DND-41 (cell line): ENCODE measurements at regions not wholly inside any gene's neighbourhood (a gene's known extent, or its start where the extent isn't known, plus 50 kb on each side); places are given as distances from the start of the nearest gene placed in this dataset.

Source experiments
- ATAC-seq: fragments of 200-7000 bp; cut with Tn5 transposase; 3 replicates; pipeline ENCODE4 v1.9.1; 2021; ENCODE audit warnings: low read depth; ENCODE audit not compliant: insufficient read depth
- DNase-seq: peaks from one replicate; pipeline ENCODE4 v3.0.0-alpha.2; 2020
- H2AFZ ChIP-seq: 2 replicates; pipeline ENCODE4 v1.6.0; 2012; ENCODE audit warnings: low read depth, low read length
- H3K27ac ChIP-seq: 2 replicates; pipeline ENCODE4 v1.5.1; 2012; ENCODE audit warnings: low read length, inconsistent platforms
- H3K27me3 ChIP-seq: fragments of 200-600 bp; sonication (generic); 2 replicates; pipeline ENCODE4 v1.6.0; 2012; ENCODE audit warnings: low read length, mild to moderate bottlenecking, inconsistent platforms; ENCODE audit not compliant: insufficient read depth, poor library complexity
- H3K36me3 ChIP-seq: 2 replicates; pipeline ENCODE4 v1.5.1; 2012; ENCODE audit warnings: low read length, inconsistent platforms; ENCODE audit not compliant: insufficient read depth
- H3K4me1 ChIP-seq: 2 replicates; pipeline ENCODE4 v1.5.1; 2012; ENCODE audit warnings: mild to moderate bottlenecking, low read length; ENCODE audit not compliant: insufficient read depth
- H3K4me2 ChIP-seq: 2 replicates; pipeline ENCODE4 v1.6.0; 2012; ENCODE audit warnings: mild to moderate bottlenecking, moderate library complexity, low read length, inconsistent platforms; ENCODE audit not compliant: insufficient read depth
- H3K4me3 ChIP-seq, 2 experiments: fragments of 200-600 bp in 1 of 2; shearing (Covaris generic) in 1 of 2; 2 replicates each; pipeline ENCODE4 v1.5.1; 2012 to 2016; ENCODE audit warnings: inconsistent platforms in 2 of 2, low read length in 2 of 2, mild to moderate bottlenecking in 2 of 2, low read depth in 1 of 2, moderate library complexity in 1 of 2
- H3K79me2 ChIP-seq: 2 replicates; pipeline ENCODE4 v1.6.0; 2012; ENCODE audit warnings: low read length, inconsistent platforms; ENCODE audit not compliant: insufficient read depth
- H3K9ac ChIP-seq: 2 replicates; pipeline ENCODE4 v1.6.0; 2012; ENCODE audit warnings: low read depth, mild to moderate bottlenecking, inconsistent platforms, low read length, moderate library complexity
- H3K9me3 ChIP-seq: 2 replicates; pipeline ENCODE4 v1.5.1; 2012; ENCODE audit warnings: low read length, moderate library complexity, mild to moderate bottlenecking, inconsistent platforms; ENCODE audit not compliant: insufficient read depth, severe bottlenecking
- H4K20me1 ChIP-seq: 2 replicates; pipeline ENCODE4 v1.6.0; 2012; ENCODE audit warnings: low read length; ENCODE audit not compliant: insufficient read depth
- CTCF ChIP-seq: IDR thresholded peaks from 2 replicates; pipeline ENCODE4 v1.5.1; 2012; ENCODE audit warnings: borderline replicate concordance, low read length, moderate library complexity, mild to moderate bottlenecking; ENCODE audit not compliant: poor library complexity, severe bottlenecking; ENCODE audit errors: extremely low read depth
- EZH2 ChIP-seq: IDR thresholded peaks from 3 replicates; pipeline ENCODE4 v1.6.1; 2012; ENCODE audit warnings: borderline replicate concordance, low read depth, mild to moderate bottlenecking, moderate library complexity, low read length, inconsistent platforms; ENCODE audit not compliant: severe bottlenecking

GRCh38 chr2:146119586-146119985 lies 1599.7 kb upstream of the ZEB2 start:
- Histone ChIP-seq H3K9me3 (no peaks in the 10 kb centered on the region), H3K79me2 (no peaks in the 10 kb centered on the region), H2AFZ (no peak overlapping the region), H3K9ac (no peak overlapping the region), H3K27me3 (no peaks in the 10 kb centered on the region), H3K27ac (no peak overlapping the region), H3K36me3 (no peaks in the 10 kb centered on the region), H3K4me1 (no peaks in the 10 kb centered on the region), H3K4me2 (no peak overlapping the region), H3K4me3 (no peak overlapping the region), H4K20me1 (no peaks in the 10 kb centered on the region)
- no peak for ATAC-seq
- no peak for DNase-seq
- TF ChIP-seq CTCF (no peak), EZH2 (no peak)

- Histone ChIP-seq H3K27ac (no peak overlapping the region), H3K79me2 (no peaks in the 10 kb centered on the region), H3K4me2 (no peak overlapping the region), H4K20me1 (no peaks in the 10 kb centered on the region), H2AFZ (no peak overlapping the region), H3K4me3 (no peak overlapping the region), H3K9me3 (no peaks in the 10 kb centered on the region), H3K4me1 (no peaks in the 10 kb centered on the region), H3K9ac (no peak overlapping the region), H3K36me3 (no peaks in the 10 kb centered on the region), H3K27me3 (no peaks in the 10 kb centered on the region)
- TF ChIP-seq EZH2 (no peak), CTCF (no peak)
- no peak for DNase-seq
- ATAC-seq: no peak
These were observed 1589.1 kb upstream of the ZEB2 start for GRCh38 chr2:146108993-146109392.

GRCh38 chr2:146094185-146094584 lies 1574.3 kb upstream of the ZEB2 start:
- Histone ChIP-seq H3K27ac (no peak overlapping the region), H3K27me3 (no peaks in the 10 kb centered on the region), H2AFZ (no peak overlapping the region), H3K4me1 (no peaks in the 10 kb centered on the region), H4K20me1 (no peaks in the 10 kb centered on the region), H3K9ac (no peak overlapping the region), H3K9me3 (peaks cover 15% of the 10 kb centered on the region), H3K36me3 (no peaks in the 10 kb centered on the region), H3K4me2 (no peak overlapping the region), H3K4me3 (no peak overlapping the region), H3K79me2 (no peaks in the 10 kb centered on the region)
- TF ChIP-seq CTCF (no peak), EZH2 (no peak)
- DNase-seq: no peak
- ATAC-seq: no peak

- no peak overlapping the region for H3K27ac ChIP-seq
- no peaks in the 10 kb centered on the region for H3K27me3 ChIP-seq
- DNase-seq: no peak
- H3K36me3 ChIP-seq: no peaks in the 10 kb centered on the region
- H3K4me1 ChIP-seq: no peaks in the 10 kb centered on the region
- no peak for TF ChIP-seq EZH2
- no peak for TF ChIP-seq CTCF
- no peak for ATAC-seq
- H2AFZ ChIP-seq: no peak overlapping the region
- no peak overlapping the region for H3K4me2 ChIP-seq
- no peaks in the 10 kb centered on the region for H4K20me1 ChIP-seq
- no peak overlapping the region for H3K9ac ChIP-seq
- no peak overlapping the region for H3K4me3 ChIP-seq
- H3K79me2 ChIP-seq: no peaks in the 10 kb centered on the region
- no peaks in the 10 kb centered on the region for H3K9me3 ChIP-seq
These were observed 1561.5 kb upstream of the ZEB2 start for GRCh38 chr2:146081459-146081858.
